ENCODE measurements at regions not wholly inside any gene's neighbourhood (a gene's known extent, or its start where the extent isn't known, plus 50 kb on each side); places are given as distances from the start of the nearest gene placed in this dataset.

GRCh38 chr2:142463047-142463446 lies 332.2 kb upstream of the LRP1B start:
- no peaks in the 10 kb centered on the region for H4K20me1 ChIP-seq (ENCODE audit: insufficient read depth, low read length)
- H3K27ac ChIP-seq (ENCODE audit: low read depth, low read length), result no peak overlapping the region
- H2AFZ ChIP-seq (ENCODE audit: low read length), result no peak overlapping the region
- H3K79me2 ChIP-seq (ENCODE audit: insufficient read depth, low read length), result no peaks in the 10 kb centered on the region
- H3K36me3 ChIP-seq (ENCODE audit: insufficient read depth, low read length), result no peaks in the 10 kb centered on the region
- no peak overlapping the region for H3K4me3 ChIP-seq (ENCODE audit: insufficient read depth, low read length)
- peaks cover 3% of the 10 kb centered on the region for H3K9me3 ChIP-seq (ENCODE audit: low read depth, low read length)
- no peak for TF ChIP-seq CTCF (IDR thresholded peaks at IDR 0.05; ENCODE audit: extremely low read depth, low read depth, low read length)
- no peaks in the 10 kb centered on the region for H3K27me3 ChIP-seq (ENCODE audit: insufficient read depth, low read length)
- H3K4me2 ChIP-seq (ENCODE audit: insufficient read depth, low read length), result no peak overlapping the region
- DNase-seq (ENCODE audit: insufficient read length, low spot score, missing footprints), result no peak
- H3K4me1 ChIP-seq (ENCODE audit: insufficient read depth, low read length), result no peaks in the 10 kb centered on the region

- Histone ChIP-seq H3K27ac (ENCODE audit: low read depth, low read length) (no peak overlapping the region), H3K9me3 (ENCODE audit: low read depth, low read length) (peaks cover 3% of the 10 kb centered on the region), H3K4me3 (ENCODE audit: insufficient read depth, low read length) (no peak overlapping the region), H3K36me3 (ENCODE audit: insufficient read depth, low read length) (no peaks in the 10 kb centered on the region), H3K27me3 (ENCODE audit: insufficient read depth, low read length) (no peaks in the 10 kb centered on the region), H3K4me1 (ENCODE audit: insufficient read depth, low read length) (no peaks in the 10 kb centered on the region), H4K20me1 (ENCODE audit: insufficient read depth, low read length) (no peaks in the 10 kb centered on the region), H2AFZ (ENCODE audit: low read length) (no peak overlapping the region), H3K79me2 (ENCODE audit: insufficient read depth, low read length) (no peaks in the 10 kb centered on the region), H3K4me2 (ENCODE audit: insufficient read depth, low read length) (no peak overlapping the region)
- DNase-seq (ENCODE audit: insufficient read length, low spot score, missing footprints), result no peak
- no peak for TF ChIP-seq CTCF (IDR thresholded peaks at IDR 0.05; ENCODE audit: extremely low read depth, low read depth, low read length)
These were observed 331.5 kb upstream of the LRP1B start for GRCh38 chr2:142462306-142462705.

GRCh38 chr2:142445551-142446072 lies 314.8 kb upstream of the LRP1B start:
- H3K36me3 ChIP-seq (ENCODE audit: insufficient read depth, low read length), result no peaks in the 10 kb centered on the region
- DNase-seq (ENCODE audit: insufficient read length, low spot score, missing footprints), result no peak
- H3K9me3 ChIP-seq (ENCODE audit: low read depth, low read length), result peaks cover 2% of the 10 kb centered on the region
- H3K4me1 ChIP-seq (ENCODE audit: insufficient read depth, low read length), result no peaks in the 10 kb centered on the region
- H3K27me3 ChIP-seq (ENCODE audit: insufficient read depth, low read length), result no peaks in the 10 kb centered on the region
- no peak overlapping the region for H3K27ac ChIP-seq (ENCODE audit: low read depth, low read length)
- no peak overlapping the region for H3K4me2 ChIP-seq (ENCODE audit: insufficient read depth, low read length)
- no peaks in the 10 kb centered on the region for H4K20me1 ChIP-seq (ENCODE audit: insufficient read depth, low read length)
- TF ChIP-seq CTCF (IDR thresholded peaks at IDR 0.05; ENCODE audit: extremely low read depth, low read depth, low read length), result no peak
- H3K4me3 ChIP-seq (ENCODE audit: insufficient read depth, low read length), result no peak overlapping the region
- no peak overlapping the region for H2AFZ ChIP-seq (ENCODE audit: low read length)
- H3K79me2 ChIP-seq (ENCODE audit: insufficient read depth, low read length), result no peaks in the 10 kb centered on the region

GRCh38 chr2:142445023-142445422 lies 314.2 kb upstream of the LRP1B start:
- no peak overlapping the region for H3K4me3 ChIP-seq (ENCODE audit: insufficient read depth, low read length)
- no peaks in the 10 kb centered on the region for H3K79me2 ChIP-seq (ENCODE audit: insufficient read depth, low read length)
- no peaks in the 10 kb centered on the region for H4K20me1 ChIP-seq (ENCODE audit: insufficient read depth, low read length)
- peaks cover 2% of the 10 kb centered on the region for H3K9me3 ChIP-seq (ENCODE audit: low read depth, low read length)
- no peak overlapping the region for H2AFZ ChIP-seq (ENCODE audit: low read length)
- no peaks in the 10 kb centered on the region for H3K27me3 ChIP-seq (ENCODE audit: insufficient read depth, low read length)
- no peak for DNase-seq (ENCODE audit: insufficient read length, low spot score, missing footprints)
- no peak overlapping the region for H3K27ac ChIP-seq (ENCODE audit: low read depth, low read length)
- TF ChIP-seq CTCF (IDR thresholded peaks at IDR 0.05; ENCODE audit: extremely low read depth, low read depth, low read length), result no peak
- H3K36me3 ChIP-seq (ENCODE audit: insufficient read depth, low read length), result no peaks in the 10 kb centered on the region
- H3K4me1 ChIP-seq (ENCODE audit: insufficient read depth, low read length), result no peaks in the 10 kb centered on the region
- H3K4me2 ChIP-seq (ENCODE audit: insufficient read depth, low read length), result no peak overlapping the region

Measured in osteoblast (primary cell).